ENCODE measurements at regions not wholly inside any gene's neighbourhood (a gene's known extent, or its start where the extent isn't known, plus 50 kb on each side); places are given as distances from the start of the nearest gene placed in this dataset.

- TF ChIP-seq GATA3 (IDR thresholded peaks at IDR 0.05; ENCODE audit: low read depth, low read length) = no peak
- no peak for TF ChIP-seq GATA2 (IDR thresholded peaks at IDR 0.05; ENCODE audit: low read depth, low read length)
Observed at GRCh38 chr3:139131951-139132350, 87.3 kb upstream of the PRR23C start.

All from SH-SY5Y (cell line).